ENCODE measurements at regions not wholly inside any gene's neighbourhood (a gene's known extent, or its start where the extent isn't known, plus 50 kb on each side); places are given as distances from the start of the nearest gene placed in this dataset.

- no peak for DNase-seq
- intact Hi-C loops (cut with DNase I): no loop called here
- 57 to 58% methylated on average over 13 to 14 of the region's 15 CpGs for WGBS, 2 donors
These were observed 284.6 kb downstream of the KLF6 start for GRCh38 chr10:3500408-3500856.

GRCh38 chr10:3499120-3499519, 285.9 kb downstream of the KLF6 start:
- H3K27ac ChIP-seq: peak overlapping the region in 2 of 4 donors; percentile 64 to 68
- H3K9me3 ChIP-seq: no peaks in the 10 kb centered on the region
- TF ChIP-seq CTCF (IDR thresholded peaks at IDR 0.05) (no peak), POLR2A (IDR thresholded peaks at IDR 0.05) (no peak)
- H3K27me3 ChIP-seq: no peaks in the 10 kb centered on the region
- no peaks in the 10 kb centered on the region for H3K36me3 ChIP-seq
- WGBS, 2 donors: 59 to 69% methylated on average over 4 of the region's 4 CpGs
- DNase-seq: no peak
- no peak overlapping the region for H3K4me3 ChIP-seq
- H3K4me1 ChIP-seq: peaks cover 0 to 23% (median 0%) of the 10 kb centered on the region in 3 donors
- intact Hi-C loops (cut with DNase I): no loop called here

More at GRCh38 chr10:3500408-3500856, 284.6 kb downstream of the KLF6 start:
- H3K4me1 ChIP-seq: peaks cover 0 to 19% (median 0%) of the 10 kb centered on the region in 3 donors
- no peaks in the 10 kb centered on the region for H3K9me3 ChIP-seq
- no peaks in the 10 kb centered on the region for H3K27me3 ChIP-seq
- no peaks in the 10 kb centered on the region for H3K36me3 ChIP-seq
- no peak overlapping the region for H3K4me3 ChIP-seq
- TF ChIP-seq POLR2A (IDR thresholded peaks at IDR 0.05) (no peak), CTCF (IDR thresholded peaks at IDR 0.05) (no peak)
- peak overlapping the region in 3 of 4 donors; percentile 47 to 68 (median 64) for H3K27ac ChIP-seq

- H3K27me3 ChIP-seq: no peaks in the 10 kb centered on the region
These were observed 287.4 kb downstream of the KLF6 start for GRCh38 chr10:3497581-3497980.

GRCh38 chr10:3496138-3496537, 288.9 kb downstream of the KLF6 start:
- intact Hi-C loops (cut with DNase I): no loop called here
- TF ChIP-seq CTCF (IDR thresholded peaks at IDR 0.05) (no peak), POLR2A (IDR thresholded peaks at IDR 0.05) (no peak)
- Histone ChIP-seq H3K27me3 (no peaks in the 10 kb centered on the region), H3K9me3 (no peaks in the 10 kb centered on the region), H3K27ac (no peak overlapping the region), H3K4me1 (peaks cover 0 to 26% (median 0%) of the 10 kb centered on the region in 3 donors), H3K4me3 (no peak overlapping the region), H3K36me3 (no peaks in the 10 kb centered on the region)
- WGBS, 2 donors: 81% methylated on average over 6 to 7 of the region's 7 CpGs
- DNase-seq: no peak

More at GRCh38 chr10:3497581-3497980, 287.4 kb downstream of the KLF6 start:
- WGBS, 2 donors: 80 to 93% methylated on average over 7 of the region's 7 CpGs
- DNase-seq: no peak
- H3K36me3 ChIP-seq: no peaks in the 10 kb centered on the region
- peaks cover 0 to 26% (median 0%) of the 10 kb centered on the region in 3 donors for H3K4me1 ChIP-seq
- H3K4me3 ChIP-seq: no peak overlapping the region
- H3K9me3 ChIP-seq: no peaks in the 10 kb centered on the region
- intact Hi-C loops (cut with DNase I): no loop called here
- TF ChIP-seq CTCF (IDR thresholded peaks at IDR 0.05) (no peak), POLR2A (IDR thresholded peaks at IDR 0.05) (no peak)
- no peak overlapping the region for H3K27ac ChIP-seq

GRCh38 chr10:3495281-3495680, 289.7 kb downstream of the KLF6 start:
- Histone ChIP-seq H3K4me3 (no peak overlapping the region), H3K4me1 (peaks cover 0 to 19% (median 0%) of the 10 kb centered on the region in 3 donors), H3K36me3 (no peaks in the 10 kb centered on the region), H3K27me3 (no peaks in the 10 kb centered on the region), H3K27ac (peak overlapping the region in 3 of 4 donors; percentile 68 to 73 (median 70)), H3K9me3 (no peaks in the 10 kb centered on the region)
- DNase-seq: no peak
- no peak for TF ChIP-seq POLR2A (IDR thresholded peaks at IDR 0.05)
- no peak for TF ChIP-seq CTCF (IDR thresholded peaks at IDR 0.05)
- intact Hi-C loops (cut with DNase I): no loop called here
- WGBS, 2 donors: 55 to 84% methylated on average over 5 to 6 of the region's 6 CpGs
